ENCODE measurements at regions not wholly inside any gene's neighbourhood (a gene's known extent, or its start where the extent isn't known, plus 50 kb on each side); places are given as distances from the start of the nearest gene placed in this dataset.

DNA sequence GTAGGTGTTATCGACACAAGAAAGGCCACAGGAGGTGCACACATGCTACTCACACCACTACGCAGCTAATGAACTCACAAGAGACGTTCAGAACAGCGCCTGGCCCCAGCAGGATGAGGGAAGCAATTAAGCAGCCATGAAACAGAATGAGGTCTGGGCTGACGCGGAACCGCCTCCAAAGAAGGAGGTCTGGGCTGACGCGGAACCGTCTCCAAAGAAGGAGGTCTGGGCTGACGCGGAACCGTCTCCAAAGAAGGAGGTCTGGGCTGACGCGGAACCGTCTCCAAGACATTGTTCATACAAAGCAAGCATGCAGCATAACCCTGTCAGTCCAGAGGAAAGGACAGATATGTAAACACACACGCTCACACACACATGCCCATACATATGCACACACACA lies 63.2 kb upstream of the ZNF354A start:
- in situ Hi-C loops (cut with HindIII; ENCODE audit: low sequenced_read_pairs) = no loop called here
- DNase-seq (ENCODE audit: low read depth) = no peak
- TF ChIP-seq, protein P1, sequence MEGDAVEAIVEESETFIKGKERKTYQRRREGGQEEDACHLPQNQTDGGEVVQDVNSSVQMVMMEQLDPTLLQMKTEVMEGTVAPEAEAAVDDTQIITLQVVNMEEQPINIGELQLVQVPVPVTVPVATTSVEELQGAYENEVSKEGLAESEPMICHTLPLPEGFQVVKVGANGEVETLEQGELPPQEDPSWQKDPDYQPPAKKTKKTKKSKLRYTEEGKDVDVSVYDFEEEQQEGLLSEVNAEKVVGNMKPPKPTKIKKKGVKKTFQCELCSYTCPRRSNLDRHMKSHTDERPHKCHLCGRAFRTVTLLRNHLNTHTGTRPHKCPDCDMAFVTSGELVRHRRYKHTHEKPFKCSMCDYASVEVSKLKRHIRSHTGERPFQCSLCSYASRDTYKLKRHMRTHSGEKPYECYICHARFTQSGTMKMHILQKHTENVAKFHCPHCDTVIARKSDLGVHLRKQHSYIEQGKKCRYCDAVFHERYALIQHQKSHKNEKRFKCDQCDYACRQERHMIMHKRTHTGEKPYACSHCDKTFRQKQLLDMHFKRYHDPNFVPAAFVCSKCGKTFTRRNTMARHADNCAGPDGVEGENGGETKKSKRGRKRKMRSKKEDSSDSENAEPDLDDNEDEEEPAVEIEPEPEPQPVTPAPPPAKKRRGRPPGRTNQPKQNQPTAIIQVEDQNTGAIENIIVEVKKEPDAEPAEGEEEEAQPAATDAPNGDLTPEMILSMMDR (IDR thresholded peaks at IDR 0.05; ENCODE audit: low read depth, low read length, missing control alignments) = no peak
- H3K4me3 ChIP-seq (ENCODE audit: low read depth, low read length) = no peak overlapping the region

DNA sequence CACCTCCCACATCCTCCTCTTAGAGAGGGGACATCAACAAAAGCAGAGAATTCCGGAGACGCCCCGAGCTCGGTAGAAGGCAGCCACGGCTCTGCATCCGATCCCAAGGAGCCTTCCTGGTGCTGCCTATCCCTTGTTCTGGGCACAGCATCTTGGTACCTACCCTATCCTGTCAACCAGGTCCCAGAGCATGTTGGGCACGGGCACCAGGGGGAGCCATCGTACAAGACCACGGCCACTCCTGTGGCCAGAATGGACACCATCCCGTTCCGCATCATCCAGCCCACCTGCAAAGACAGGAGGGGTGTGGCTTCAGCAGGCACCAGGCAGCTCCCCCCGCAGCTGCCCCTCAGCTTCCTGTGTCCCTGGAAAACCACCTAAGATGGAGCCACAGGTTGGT lies 62.7 kb upstream of the ZNF354A start:
- no peak for DNase-seq (ENCODE audit: low read depth)
- in situ Hi-C loops (cut with HindIII; ENCODE audit: low sequenced_read_pairs) = no loop called here
- TF ChIP-seq, protein P1 (IDR thresholded peaks at IDR 0.05; ENCODE audit: low read depth, low read length, missing control alignments) = no peak

DNA sequence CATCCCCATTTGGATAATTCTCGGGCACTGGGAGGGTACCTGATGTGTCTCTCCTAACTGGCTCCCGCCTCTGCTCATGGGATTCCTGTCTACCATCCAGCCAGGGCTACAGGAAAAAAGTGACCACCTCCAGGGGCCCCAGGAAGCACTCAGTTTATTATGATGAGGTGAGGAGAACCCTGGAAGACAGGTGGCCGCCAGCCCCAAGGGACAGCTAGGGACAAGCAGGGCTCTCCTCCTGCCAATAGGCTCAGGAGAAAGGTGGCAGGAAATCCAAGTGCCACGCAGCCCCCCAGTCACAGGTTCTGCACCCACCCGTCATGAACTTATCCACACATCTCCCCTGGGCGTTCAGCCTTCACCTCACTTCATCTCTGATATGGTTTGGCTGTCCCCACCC lies 61.5 kb upstream of the ZNF354A start:
- H3K4me3 ChIP-seq (ENCODE audit: low read depth, low read length) = no peak overlapping the region
- DNase-seq (ENCODE audit: low read depth) = no peak
- TF ChIP-seq, protein P1 (IDR thresholded peaks at IDR 0.05; ENCODE audit: low read depth, low read length, missing control alignments) = no peak
- in situ Hi-C loops (cut with HindIII; ENCODE audit: low sequenced_read_pairs) = no loop called here

More for the DNA sequence above, 62.7 kb upstream of the ZNF354A start:
- no peak overlapping the region for H3K4me3 ChIP-seq (ENCODE audit: low read depth, low read length)

DNA sequence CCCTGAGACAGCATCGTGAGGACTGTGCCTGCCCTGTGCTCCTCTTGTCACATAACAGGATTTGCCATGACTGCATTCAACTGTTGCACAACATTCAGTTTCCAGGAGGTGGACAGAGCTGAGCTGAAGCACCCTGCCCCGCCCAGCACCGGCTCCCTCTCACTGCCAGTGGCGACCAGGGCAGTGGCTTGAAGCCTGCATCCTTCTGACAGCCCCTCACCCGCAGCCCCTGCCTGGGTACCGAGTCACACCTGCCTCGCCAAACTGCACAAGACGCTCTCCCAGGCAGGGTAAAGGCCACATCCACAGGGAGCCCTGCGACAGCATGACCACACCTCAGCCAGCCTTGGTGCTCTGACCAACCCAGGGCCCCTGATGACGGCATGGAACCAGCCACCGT lies 59.9 kb upstream of the ZNF354A start:
- H3K4me3 ChIP-seq (ENCODE audit: low read depth, low read length) = no peak overlapping the region
- TF ChIP-seq, protein P1 (IDR thresholded peaks at IDR 0.05; ENCODE audit: low read depth, low read length, missing control alignments) = no peak
- in situ Hi-C loops (cut with HindIII; ENCODE audit: low sequenced_read_pairs) = no loop called here
- DNase-seq (ENCODE audit: low read depth) = no peak

DNA sequence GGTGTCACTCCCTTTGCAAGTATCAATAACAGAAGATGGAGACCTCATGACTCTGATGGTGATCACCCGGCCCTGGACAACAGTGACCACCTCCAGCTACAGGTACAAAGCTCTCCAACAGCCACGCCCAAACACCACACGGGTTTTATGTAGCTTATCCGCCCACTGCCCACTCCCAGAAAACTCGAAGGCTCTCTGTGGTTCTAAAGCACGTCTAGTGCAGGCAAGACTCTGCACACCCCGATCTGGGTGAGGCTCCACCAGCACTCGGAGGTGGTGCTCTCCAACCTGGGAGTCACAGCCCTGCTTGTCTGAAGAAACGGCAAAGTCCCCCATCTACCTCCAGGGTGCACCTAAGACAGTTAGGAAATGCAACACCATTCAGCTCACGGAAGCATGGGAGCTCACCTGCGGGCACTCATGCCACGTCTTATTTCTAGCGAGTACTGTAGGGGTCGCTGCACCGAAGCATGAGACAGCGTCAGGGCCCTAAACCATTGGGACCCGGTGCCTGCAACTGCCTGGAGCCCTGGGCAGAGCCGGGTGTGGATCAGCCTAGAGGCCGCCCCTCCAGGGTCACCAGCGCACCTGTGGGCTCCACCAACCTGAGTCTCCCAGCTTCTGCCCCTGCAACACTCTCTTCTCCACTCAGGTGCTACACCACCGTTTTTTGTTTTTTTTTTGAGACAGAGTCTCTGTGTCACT lies 58.1 kb upstream of the ZNF354A start:
- in situ Hi-C loops (cut with HindIII; ENCODE audit: low sequenced_read_pairs) = loop anchor here (10.0 kb wide), 1 partner anchor 56 kb away; no protein-coding TSS in a partner anchor
- no peak for DNase-seq (ENCODE audit: low read depth)
- no peak overlapping the region for H3K4me3 ChIP-seq (ENCODE audit: low read depth, low read length)
- TF ChIP-seq, protein P1 (IDR thresholded peaks at IDR 0.05; ENCODE audit: low read depth, low read length, missing control alignments) = no peak

DNA sequence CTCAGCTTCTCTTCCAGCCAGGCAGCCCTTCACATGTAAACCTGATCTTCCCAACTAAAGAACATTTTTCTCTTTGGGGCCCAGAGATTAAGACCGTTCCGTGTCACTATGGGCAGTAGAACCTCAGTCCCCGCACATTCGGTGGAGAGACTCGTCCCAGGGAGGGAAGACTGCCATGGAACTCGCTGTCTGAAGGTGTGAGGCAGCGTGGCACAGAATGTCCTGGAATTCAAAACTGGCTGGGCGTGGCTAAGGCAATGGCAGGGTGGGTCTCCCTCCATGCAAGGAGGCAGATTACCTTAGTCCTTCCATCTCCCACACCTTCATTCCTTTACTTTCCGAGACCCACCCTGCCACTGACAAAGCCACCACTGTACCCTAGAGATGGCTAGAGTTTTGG lies 57.4 kb upstream of the ZNF354A start:
- TF ChIP-seq, protein P1 (IDR thresholded peaks at IDR 0.05; ENCODE audit: low read depth, low read length, missing control alignments) = no peak
- in situ Hi-C loops (cut with HindIII; ENCODE audit: low sequenced_read_pairs) = loop anchor here (10.0 kb wide), 1 partner anchor 57 kb away; no protein-coding TSS in a partner anchor
- no peak overlapping the region for H3K4me3 ChIP-seq (ENCODE audit: low read depth, low read length)
- no peak for DNase-seq (ENCODE audit: low read depth)

All from astrocyte of the cerebellum (primary cell).